Kidney (tissue), 13 donors: ENCODE measurements at regions not wholly inside any gene's neighbourhood (a gene's known extent, or its start where the extent isn't known, plus 50 kb on each side); places are given as distances from the start of the nearest gene placed in this dataset.
A peak's percentile ranks its signal among the peaks of the same experiment; 100 is the strongest.

Experiments used
- DNase-seq, 5 donors: peaks; one replicate each; pipeline ENCODE4 v3.0.0-alpha.2; 2013 to 2020
- FAIRE-seq: peaks from 2 replicates; lab custom pipeline; 2012; peaks lifted over from hg19 to GRCh38; lab: Jason Lieb, UNC
- H3K27ac ChIP-seq, 2 donors: one replicate each; pipeline ENCODE4 v1.7.0; 2013; ENCODE audit warnings: low read depth in 2 of 2, low read length in 2 of 2, inconsistent platforms in 1 of 2
- H3K27me3 ChIP-seq: one replicate; pipeline ENCODE4 v1.7.1; 2013; ENCODE audit warnings: low read length, inconsistent platforms; ENCODE audit not compliant: control insufficient read depth, insufficient read depth
- H3K36me3 ChIP-seq, 3 donors: one replicate each; pipeline versions ENCODE4 v1.7.0 to v1.7.1; 2013; ENCODE audit warnings: low read length in 3 of 3, control low read depth in 1 of 3, inconsistent platforms in 1 of 3; ENCODE audit not compliant: insufficient read depth in 3 of 3, control insufficient read depth in 2 of 3
- H3K4me1 ChIP-seq, 3 donors: one replicate each; pipeline versions ENCODE4 v1.7.0 to v1.7.1; 2013; ENCODE audit warnings: low read length in 3 of 3, inconsistent platforms in 1 of 3, low read depth in 1 of 3; ENCODE audit not compliant: control insufficient read depth in 2 of 3, insufficient read depth in 2 of 3
- H3K4me3 ChIP-seq, 3 donors: one replicate each; pipeline versions ENCODE4 v1.7.0 to v1.8.1; 2013; ENCODE audit warnings: low read length in 3 of 3, control low read depth in 1 of 3, inconsistent platforms in 1 of 3
- H3K9ac ChIP-seq, 3 donors: one replicate each; pipeline versions ENCODE4 v1.7.0 to v1.7.1; 2013; ENCODE audit warnings: low read length in 3 of 3, control low read depth in 1 of 3, inconsistent platforms in 1 of 3
- H3K9me3 ChIP-seq, 3 donors: one replicate each; pipeline versions ENCODE4 v1.7.0 to v1.7.1; 2013; ENCODE audit warnings: low read length in 3 of 3, control low read depth in 1 of 3, inconsistent platforms in 1 of 3; ENCODE audit not compliant: control insufficient read depth in 2 of 3, insufficient read depth in 1 of 3
- CTCF ChIP-seq: IDR thresholded peaks from 3 replicates; pipeline ENCODE4 v1.5.1; 2012; ENCODE audit warnings: mild to moderate bottlenecking, moderate library complexity, borderline replicate concordance; ENCODE audit not compliant: insufficient read depth; ENCODE audit errors: extremely low read depth
- intact Hi-C: fragments of 100-400 bp; cut with DNase I; formaldehyde crosslinking; loops from one replicate; pipeline ENCODE4 v1.11.1; 2022
- donor health status: control.
- donor health status: control.
- donor health status: control.
- donor health status: control.
- donor health status: control.
- donor health status: DM: yes; HTN: yes; CAD: no.
- donor health status: Normal renal cell carcinoma (clear cell type).

GRCh38 chrX:91080822-91081221 is 353.8 kb upstream of the PABPC5 start:
- no peak for FAIRE-seq
- intact Hi-C loops, result no loop called here

DNA sequence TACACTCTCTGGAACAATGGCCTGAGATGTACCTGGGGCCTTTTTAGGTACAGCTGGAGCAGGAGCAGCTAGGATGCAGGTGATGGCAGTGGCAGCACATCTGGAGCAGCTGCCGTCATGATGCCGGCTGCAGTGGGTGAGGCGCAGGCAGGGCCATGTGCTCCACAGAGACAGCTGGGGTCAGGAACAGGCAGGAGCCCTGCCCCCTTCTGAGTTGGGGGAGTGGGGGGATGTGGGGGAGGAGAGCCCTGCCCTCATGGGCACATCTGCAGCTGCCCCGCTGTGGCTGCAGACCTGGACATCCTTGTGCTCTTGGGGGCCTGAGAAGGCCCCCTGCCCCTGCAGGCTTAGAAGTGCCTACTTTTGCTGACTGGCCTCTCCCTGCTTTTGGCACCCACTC is 352.8 kb upstream of the PABPC5 start:
- no peaks in the 10 kb centered on the region for H3K27me3 ChIP-seq
- no peak for TF ChIP-seq CTCF
- no peak overlapping the region for H3K27ac ChIP-seq
- H3K36me3 ChIP-seq, result no peaks in the 10 kb centered on the region
- FAIRE-seq (no peak), DNase-seq (peak in 1 of 5 donors; percentile 53)
- H3K9ac ChIP-seq, result no peak overlapping the region
- no peak overlapping the region for H3K4me3 ChIP-seq
- H3K4me1 ChIP-seq, result no peaks in the 10 kb centered on the region
- H3K9me3 ChIP-seq, result no peaks in the 10 kb centered on the region
- intact Hi-C loops, result no loop called here

More at GRCh38 chrX:91080822-91081221, 353.8 kb upstream of the PABPC5 start:
- Histone ChIP-seq H3K4me1 (no peaks in the 10 kb centered on the region), H3K4me3 (no peak overlapping the region), H3K27ac (no peak overlapping the region), H3K36me3 (no peaks in the 10 kb centered on the region), H3K9me3 (no peaks in the 10 kb centered on the region), H3K9ac (no peak overlapping the region), H3K27me3 (no peaks in the 10 kb centered on the region)
- no peak for TF ChIP-seq CTCF
- DNase-seq, result no peak

DNA sequence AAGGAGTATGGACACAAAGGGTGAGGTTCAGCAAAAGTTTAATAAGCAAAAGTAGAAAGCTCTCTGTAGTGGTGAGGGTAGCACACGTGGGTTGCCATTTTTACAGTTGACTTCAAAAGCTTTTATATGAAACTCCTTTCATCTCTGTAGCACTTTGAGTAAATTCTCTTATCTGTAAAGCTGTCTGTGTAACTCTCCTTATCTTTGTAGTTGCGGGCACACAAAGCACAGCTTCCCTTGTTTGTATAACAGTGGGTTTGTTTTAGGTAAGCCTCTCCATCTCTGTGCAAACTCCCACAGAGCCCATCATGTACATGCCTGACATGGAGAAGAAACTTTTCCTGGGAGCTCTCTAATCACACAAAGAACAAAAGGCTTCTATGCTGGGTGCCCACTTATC is 325.9 kb upstream of the PABPC5 start:
- Histone ChIP-seq H3K36me3 (no peaks in the 10 kb centered on the region), H3K27ac (no peak overlapping the region), H3K9ac (no peak overlapping the region), H3K9me3 (no peaks in the 10 kb centered on the region), H3K4me1 (no peaks in the 10 kb centered on the region), H3K4me3 (no peak overlapping the region), H3K27me3 (no peaks in the 10 kb centered on the region)
- intact Hi-C loops, result no loop called here
- no peak for TF ChIP-seq CTCF
- DNase-seq (no peak), FAIRE-seq (no peak)

DNA sequence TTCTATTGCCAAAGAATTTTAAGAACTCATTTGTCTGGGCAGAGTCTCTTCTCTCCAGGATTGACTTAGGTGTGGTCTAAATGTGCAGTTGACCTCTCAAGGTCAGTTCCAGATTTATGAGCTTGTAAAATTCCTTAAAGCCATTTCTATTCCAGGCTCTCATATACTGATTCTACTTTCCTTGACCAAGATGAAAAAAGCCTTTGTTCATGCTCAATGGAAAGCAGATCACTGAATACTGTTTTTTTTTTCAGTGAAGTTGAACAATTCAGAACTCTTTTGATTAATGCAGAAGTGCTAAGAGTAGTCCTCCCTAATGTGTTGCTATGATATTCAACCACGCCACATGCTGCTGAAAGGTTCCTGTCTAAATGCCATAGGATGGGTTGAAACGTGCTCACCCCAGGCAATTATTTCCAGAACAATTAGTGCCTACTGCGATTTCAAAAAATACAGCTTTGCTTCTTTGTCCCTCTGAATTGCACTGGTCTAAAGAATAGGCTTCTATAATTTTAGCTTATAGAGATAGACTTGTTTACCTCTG is 312.4 kb upstream of the PABPC5 start:
- no peak for FAIRE-seq
- intact Hi-C loops, result no loop called here
- no peak for TF ChIP-seq CTCF

More for the DNA sequence above, 312.4 kb upstream of the PABPC5 start:
- H3K36me3 ChIP-seq, result no peaks in the 10 kb centered on the region
- no peak overlapping the region for H3K9ac ChIP-seq
- no peaks in the 10 kb centered on the region for H3K9me3 ChIP-seq
- H3K4me3 ChIP-seq, result no peak overlapping the region
- H3K27ac ChIP-seq, result no peak overlapping the region
- no peaks in the 10 kb centered on the region for H3K27me3 ChIP-seq
- H3K4me1 ChIP-seq, result no peaks in the 10 kb centered on the region
- peak in 2 of 5 donors; percentile 1 to 9 for DNase-seq
